BJ (cell line): ENCODE measurements at regions not wholly inside any gene's neighbourhood (a gene's known extent, or its start where the extent isn't known, plus 50 kb on each side); places are given as distances from the start of the nearest gene placed in this dataset.

Source experiments
- CTCF ChIA-PET: fragments of 350-600 bp; formaldehyde crosslinking; extraction: SDS; loops from one replicate; lab custom pipeline; 2021; ENCODE audit warnings: antibody characterized with exemption, inconsistent platforms; lab: Yijun Ruan, JAX
- POLR2A ChIA-PET: fragments of 300-600 bp; sonication (Branson Sonifier 250); formaldehyde crosslinking; extraction: SDS; loops from one replicate; lab custom pipeline; 2021; ENCODE audit warnings: antibody characterized with exemption; lab: Charles Lee
- DNase-seq: peaks from one replicate; pipeline ENCODE4 v3.0.0-alpha.2; 2011; ENCODE audit warnings: low read depth
- H3K27me3 ChIP-seq: 2 replicates; pipeline ENCODE4 v1.6.0; 2011; ENCODE audit warnings: low read length; ENCODE audit not compliant: control insufficient read depth, insufficient read depth
- H3K36me3 ChIP-seq: 2 replicates; pipeline ENCODE4 v1.5.1; 2011; ENCODE audit warnings: low read length; ENCODE audit not compliant: control insufficient read depth, insufficient read depth
- H3K4me3 ChIP-seq: 2 replicates; pipeline ENCODE4 v1.5.1; 2011; ENCODE audit warnings: low read depth, mild to moderate bottlenecking, control low read depth, low read length
- CTCF ChIP-seq: IDR thresholded peaks from 2 replicates; pipeline ENCODE4 v1.5.1; 2011; ENCODE audit warnings: low read depth, mild to moderate bottlenecking, control low read depth, inconsistent platforms, low read length, moderate library complexity; ENCODE audit not compliant: insufficient read depth

DNA sequence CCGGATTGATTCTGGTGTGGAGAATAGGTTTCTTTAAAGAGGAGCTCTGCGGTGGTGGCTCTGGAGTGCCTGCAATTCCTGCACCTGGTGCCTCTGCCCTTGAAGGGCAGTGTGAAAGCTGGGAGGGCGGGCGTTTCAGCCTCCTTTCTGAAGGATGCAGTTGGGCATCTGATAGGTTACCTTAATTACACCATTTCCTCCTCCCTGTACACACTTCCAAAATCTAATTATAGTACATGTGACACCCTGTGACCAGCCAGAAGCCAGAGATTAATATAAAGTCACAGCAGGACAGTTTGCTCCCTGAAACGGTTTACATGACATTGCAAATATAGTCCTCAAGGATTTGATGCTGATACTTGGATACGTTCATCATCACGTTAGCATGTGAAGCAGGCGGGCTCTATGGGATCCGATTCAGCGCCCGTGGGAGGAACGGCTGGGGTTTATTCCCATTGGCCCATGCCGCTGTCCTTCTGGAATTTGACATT is 548.2 kb downstream of the QKI start:
- ChIA-PET CTCF (interaction anchor here (0.5 kb wide), 1 partner anchor 53 kb away, joined by 3 read pairs; no protein-coding TSS in a partner anchor), POLR2A (no interaction called here)
- DNase-seq = no peak
- Histone ChIP-seq H3K27me3 (no peaks in the 10 kb centered on the region), H3K4me3 (no peak overlapping the region), H3K36me3 (no peaks in the 10 kb centered on the region)
- TF ChIP-seq CTCF = no peak

DNA sequence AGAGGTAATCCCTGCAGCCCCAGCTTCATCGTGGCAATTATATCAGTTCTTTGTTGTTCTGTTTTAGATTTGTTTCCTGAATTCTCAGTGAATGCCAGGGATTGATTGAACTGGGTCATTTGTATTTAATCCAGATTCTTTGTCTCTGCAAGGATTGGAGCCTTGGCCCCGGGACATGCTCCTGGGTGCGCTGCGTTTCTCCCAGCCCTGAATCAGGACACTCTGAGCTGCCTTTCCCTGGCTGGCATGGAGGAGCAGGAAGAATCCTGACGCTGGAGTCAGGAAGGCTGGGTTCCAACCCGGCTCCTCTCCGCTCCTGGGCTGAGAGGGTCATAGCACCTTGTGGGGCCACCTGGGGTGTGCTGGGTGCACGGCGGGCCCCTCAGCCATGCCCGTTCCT is 545.6 kb downstream of the QKI start:
- H3K27me3 ChIP-seq = no peaks in the 10 kb centered on the region
- no peaks in the 10 kb centered on the region for H3K36me3 ChIP-seq
- no peak for DNase-seq
- no peak overlapping the region for H3K4me3 ChIP-seq
- POLR2A ChIA-PET = no interaction called here
- CTCF ChIA-PET = interaction anchor here (1.3 to 1.8 kb wide), 2 partner anchors 534 to 543 kb away, joined by 3 to 5 read pairs; no protein-coding TSS in a partner anchor
- TF ChIP-seq CTCF = no peak

DNA sequence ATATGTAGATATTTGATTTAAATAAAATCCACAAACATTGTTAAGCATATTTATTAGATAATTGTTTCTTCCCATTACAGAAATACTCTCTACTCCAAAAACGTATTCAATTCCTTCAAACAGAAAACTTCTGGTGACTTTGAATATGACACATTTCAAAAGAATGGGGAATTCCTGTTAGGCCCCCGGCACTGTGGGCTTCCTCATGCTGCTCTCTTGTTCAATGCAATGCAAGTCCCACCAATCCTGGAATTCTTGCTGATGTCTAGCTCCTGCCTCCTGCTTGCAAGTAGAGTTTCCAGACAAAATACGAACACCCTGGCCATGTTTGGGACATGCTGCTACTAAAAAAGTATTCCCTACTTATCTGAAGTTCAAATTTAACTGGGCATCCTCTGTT is 544.1 kb downstream of the QKI start:
- Histone ChIP-seq H3K27me3 (no peaks in the 10 kb centered on the region), H3K4me3 (no peak overlapping the region), H3K36me3 (no peaks in the 10 kb centered on the region)
- ChIA-PET POLR2A (no interaction called here), CTCF (no interaction called here)
- no peak for TF ChIP-seq CTCF
- peak; percentile 9 for DNase-seq

DNA sequence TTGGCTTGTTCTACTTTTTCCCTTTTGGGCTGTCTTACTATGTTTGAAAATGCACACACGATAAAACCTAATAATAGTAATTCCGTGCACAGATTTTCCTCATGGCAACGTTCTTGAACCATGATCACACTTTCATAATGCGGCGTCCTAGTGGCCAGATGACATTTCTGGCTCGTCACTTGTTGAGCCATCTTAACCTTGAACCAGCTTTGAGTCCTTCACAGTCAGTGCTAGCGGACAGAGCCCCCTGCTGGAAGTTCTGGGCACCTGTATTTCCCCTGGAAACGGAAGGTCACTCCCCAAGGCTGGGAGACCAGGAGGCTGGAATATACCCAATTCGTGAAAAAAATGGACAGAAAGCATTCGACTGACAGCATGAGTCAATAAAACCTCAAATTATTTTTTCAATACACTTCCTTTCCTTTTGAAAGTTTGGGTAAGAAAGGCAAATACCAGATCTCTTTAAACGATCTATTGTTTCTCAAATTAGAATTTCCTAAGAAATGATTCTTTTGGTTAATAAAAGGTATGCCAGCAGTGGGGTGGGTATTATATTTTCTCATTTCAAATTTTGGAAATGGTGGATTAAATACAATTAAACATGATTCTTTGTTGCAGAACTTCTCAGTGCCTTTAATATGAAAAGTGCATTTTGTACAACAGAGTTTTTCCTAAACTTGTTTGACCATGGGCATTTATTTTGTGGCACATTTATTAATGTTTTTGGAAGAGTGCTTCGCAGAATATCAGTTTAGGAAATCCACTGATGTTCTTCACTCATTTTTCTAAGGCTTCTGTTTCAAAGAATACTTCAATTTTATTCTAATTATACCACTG is 542.3 kb downstream of the QKI start:
- Histone ChIP-seq H3K36me3 (no peaks in the 10 kb centered on the region), H3K4me3 (no peak overlapping the region), H3K27me3 (no peaks in the 10 kb centered on the region)
- ChIA-PET POLR2A (no interaction called here), CTCF (interaction anchor here (0.6 to 1.3 kb wide), 5 partner anchors 97 to 537 kb away, joined by 3 to 4 read pairs (median 3); no protein-coding TSS in a partner anchor)
- peak; percentile 88 for TF ChIP-seq CTCF
- DNase-seq = peak; percentile 9

- no peak for DNase-seq
- Histone ChIP-seq H3K36me3 (no peaks in the 10 kb centered on the region), H3K4me3 (no peak overlapping the region), H3K27me3 (no peaks in the 10 kb centered on the region)
- POLR2A ChIA-PET = no interaction called here
- no peak for TF ChIP-seq CTCF
- CTCF ChIA-PET = interaction anchor here (0.9 to 1.3 kb wide), 5 partner anchors 16 to 529 kb away, joined by 3 to 4 read pairs (median 3); no protein-coding TSS in a partner anchor
Observed at GRCh38 chr6:163955756-163956155, 541.2 kb downstream of the QKI start.
